NCI-H748 (cell line): ENCODE measurements at regions not wholly inside any gene's neighbourhood (a gene's known extent, or its start where the extent isn't known, plus 50 kb on each side); places are given as distances from the start of the nearest gene placed in this dataset.

ENCODE experiments used
- DNase-seq: peaks from one replicate; lab custom pipeline; 2025; ENCODE audit not compliant: unreplicated experiment; lab: John Stamatoyannopoulos, UW

DNA sequence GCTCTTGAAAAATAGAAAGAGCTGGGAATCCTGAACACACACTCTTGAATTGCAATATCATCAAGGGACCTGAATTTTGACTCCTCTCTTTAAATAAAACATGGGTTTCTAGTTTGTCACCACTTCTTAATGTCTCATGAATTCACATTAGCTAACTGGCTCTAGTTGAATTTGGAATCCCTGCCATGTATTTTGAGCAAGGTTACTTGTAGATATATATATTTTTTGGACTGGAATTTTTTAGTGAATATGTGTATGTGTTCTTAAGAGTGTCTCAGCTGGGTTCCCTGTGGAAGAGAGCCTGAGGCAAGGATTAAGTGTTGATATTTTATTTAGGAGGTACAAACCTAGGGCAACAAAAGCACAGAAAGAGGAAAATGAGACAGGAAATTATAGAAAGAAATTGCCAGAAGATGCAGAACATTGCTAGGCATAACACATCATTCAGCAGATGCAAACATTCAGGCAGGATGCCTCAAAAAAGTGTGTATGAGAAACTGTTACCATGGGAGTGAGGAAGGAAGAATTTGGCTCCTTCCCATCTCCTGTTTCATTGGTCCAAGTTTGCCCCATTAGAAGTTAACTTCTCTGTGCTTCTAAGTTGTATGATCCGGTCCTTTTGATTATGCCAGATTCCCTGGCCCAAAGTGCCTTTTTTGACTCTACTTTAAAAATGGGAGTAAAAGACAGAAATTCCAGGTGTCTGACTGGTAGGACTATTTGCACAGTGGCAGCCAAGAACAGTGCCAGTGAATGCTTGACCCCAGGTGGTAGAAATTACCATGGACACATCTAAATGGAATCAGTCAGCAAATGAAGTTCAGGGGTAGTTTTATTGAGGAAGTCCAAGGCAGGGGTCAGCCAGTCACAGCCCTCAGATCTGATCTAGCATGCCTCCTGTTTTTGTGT, 253.7 kb upstream of the TGFBR2 start:
- peak; percentile 60 for DNase-seq

DNA sequence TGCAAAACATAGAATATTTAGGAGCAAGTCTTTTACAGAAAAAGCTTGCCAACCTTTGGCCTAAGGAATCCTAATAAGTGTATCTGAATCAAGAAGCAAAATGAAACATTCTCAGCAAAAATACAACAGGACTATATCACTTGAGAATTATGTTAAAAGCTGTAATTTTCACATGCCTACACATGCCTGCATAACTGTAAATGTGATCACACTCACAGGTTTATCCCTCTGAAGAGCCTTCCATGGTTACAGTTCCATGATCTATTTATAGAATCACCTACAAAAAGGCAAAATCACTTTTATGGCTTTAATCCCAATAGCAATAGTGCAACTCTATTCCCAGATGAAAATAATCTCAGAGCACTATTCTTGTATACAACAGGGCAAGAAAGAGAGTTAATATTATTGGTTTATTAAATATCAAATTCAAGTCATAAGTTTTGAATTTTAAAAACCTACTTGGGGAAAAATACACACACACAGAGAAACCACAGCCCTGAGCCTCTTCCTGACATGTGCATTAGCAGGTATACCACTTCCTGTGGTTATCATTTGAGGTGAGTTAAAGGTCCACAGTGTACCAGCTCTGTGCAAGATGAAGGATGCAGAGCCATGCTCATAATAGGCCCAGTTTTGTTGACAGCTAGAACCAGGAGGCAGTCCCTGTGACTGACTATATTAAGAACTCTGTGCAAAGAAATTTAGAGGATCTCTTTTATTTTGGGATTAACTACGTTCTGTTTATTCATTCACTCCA, 252.5 kb upstream of the TGFBR2 start:
- no peak for DNase-seq

DNA sequence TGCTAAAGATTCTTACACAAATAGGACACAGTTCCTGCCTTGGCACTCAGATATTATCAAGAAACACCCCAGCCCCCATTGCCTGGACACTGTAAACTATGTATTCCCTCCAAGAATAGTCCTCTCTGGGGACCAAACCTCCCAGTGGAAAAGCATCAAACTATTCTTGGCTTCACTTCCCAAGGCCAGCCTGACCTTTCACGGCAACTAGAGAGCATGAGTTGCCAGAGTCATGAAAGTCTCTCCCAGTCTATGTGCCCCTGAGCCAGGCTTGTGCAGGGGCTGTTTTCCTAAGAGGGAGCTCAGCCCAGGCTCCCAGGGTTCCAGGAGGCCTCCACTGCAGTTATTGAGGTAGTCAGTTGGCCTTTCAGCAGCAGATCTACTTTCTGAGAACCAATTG, 251.9 kb upstream of the TGFBR2 start:
- no peak for DNase-seq

- peak; percentile 97 for DNase-seq
Measured at GRCh38 chr3:30354972-30355371, 251.4 kb upstream of the TGFBR2 start.

DNA sequence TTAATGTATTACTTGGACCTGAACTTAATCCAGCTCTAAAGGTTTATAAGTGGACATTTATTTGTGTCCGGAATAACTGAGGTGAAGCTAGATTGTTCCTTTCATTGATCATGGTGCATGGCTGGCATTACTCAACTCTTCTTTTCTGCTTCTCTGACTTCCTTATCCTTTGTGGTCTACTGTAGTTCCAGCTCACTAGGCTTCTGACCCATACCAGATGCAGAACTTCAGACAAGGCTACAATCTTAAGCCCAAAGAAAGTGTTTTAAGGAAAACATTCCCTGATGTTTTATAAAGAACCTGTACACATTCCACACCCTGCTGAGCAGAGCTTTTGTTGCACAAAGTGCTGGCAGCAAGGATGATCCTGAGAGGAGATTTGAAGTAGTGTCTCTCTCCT, 250.8 kb upstream of the TGFBR2 start:
- peak; percentile 29 for DNase-seq

DNA sequence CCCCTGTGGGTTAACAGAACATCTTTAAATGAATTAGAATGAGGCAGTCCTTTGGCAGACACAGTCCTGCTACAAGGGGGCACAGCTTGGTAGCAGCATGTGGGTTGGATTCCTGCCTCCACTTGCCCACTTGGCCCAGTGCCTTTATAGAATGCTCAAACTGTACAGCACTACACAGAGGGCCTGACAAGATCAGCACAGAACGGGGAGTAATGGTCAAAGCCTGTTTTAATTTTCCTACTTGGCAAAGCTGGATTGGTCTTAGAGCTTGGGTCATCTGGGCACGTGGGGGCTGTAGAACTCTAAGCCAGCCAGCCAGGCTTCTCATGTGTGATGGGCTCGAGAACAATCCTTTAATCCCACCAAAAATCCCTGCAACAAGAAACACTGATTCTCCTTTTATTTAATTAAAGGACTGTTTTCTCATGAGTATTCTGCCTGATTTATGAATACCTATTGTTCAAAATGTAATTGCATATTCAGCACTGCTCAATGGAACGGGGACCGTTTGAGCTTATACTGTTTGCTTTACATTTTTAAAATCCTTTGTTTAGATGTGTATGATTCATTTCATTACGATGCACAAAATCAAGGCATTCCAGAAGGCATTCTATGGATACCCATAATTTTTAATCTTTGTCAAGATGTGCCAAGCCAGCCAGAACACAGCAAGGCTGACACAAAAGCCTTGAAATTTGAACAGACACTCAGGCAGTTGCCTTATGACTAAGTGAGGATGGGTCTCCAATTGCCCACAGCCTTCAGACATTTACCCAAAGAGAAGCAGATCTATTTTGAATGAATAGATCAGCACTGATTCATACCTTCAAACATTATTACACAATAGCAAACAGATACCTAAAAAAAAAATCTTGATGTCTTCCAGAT, 249.3 kb upstream of the TGFBR2 start:
- DNase-seq = no peak

DNA sequence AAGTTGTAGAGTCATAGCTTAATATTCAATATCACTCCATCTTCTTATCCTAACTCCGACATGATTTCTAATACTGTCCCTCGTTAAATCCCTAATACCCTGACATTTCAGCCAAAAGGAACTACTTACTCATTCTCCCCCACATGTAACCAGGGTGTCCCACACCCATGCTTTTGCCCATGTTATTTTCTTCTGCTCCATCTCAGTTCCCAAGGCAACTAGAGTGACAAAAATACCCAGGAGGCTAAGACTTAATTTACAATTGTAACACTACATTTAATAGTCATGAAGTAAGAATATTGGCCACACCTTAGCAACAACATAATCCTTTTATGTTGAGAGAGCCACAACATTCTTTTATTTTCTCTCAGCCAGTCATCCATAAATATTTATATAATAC, 248.5 kb upstream of the TGFBR2 start:
- DNase-seq = peak; percentile 69

- no peak for DNase-seq
Measured at GRCh38 chr3:30358871-30359270, 247.5 kb upstream of the TGFBR2 start.

GRCh38 chr3:30368978-30369377, 237.4 kb upstream of the TGFBR2 start:
- DNase-seq = no peak

- peak; percentile 74 for DNase-seq
Measured at GRCh38 chr3:30370681-30371271, 235.6 kb upstream of the TGFBR2 start.

GRCh38 chr3:30372837-30373236, 233.6 kb upstream of the TGFBR2 start:
- no peak for DNase-seq

GRCh38 chr3:30384546-30385072, 221.8 kb upstream of the TGFBR2 start:
- DNase-seq = no peak

DNA sequence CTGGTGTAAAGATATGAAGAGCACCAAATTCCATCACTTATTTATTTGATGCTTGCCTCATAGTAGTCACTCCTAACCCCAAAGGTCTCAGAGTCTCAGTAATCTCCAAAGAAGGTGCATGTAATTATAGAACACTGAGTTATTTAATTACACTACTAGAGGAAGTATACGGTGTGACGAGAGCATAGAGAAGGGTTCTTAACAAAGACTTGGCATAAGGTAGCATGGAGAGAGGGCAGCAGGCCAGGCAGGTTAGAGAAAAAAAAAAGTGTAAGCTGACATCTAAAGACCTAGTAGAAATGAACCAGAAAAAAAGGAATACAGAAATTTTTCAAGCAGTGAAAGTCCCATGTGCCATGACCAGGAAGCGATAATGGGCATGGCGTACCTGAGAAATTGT, 213.3 kb upstream of the TGFBR2 start:
- DNase-seq = no peak

DNA sequence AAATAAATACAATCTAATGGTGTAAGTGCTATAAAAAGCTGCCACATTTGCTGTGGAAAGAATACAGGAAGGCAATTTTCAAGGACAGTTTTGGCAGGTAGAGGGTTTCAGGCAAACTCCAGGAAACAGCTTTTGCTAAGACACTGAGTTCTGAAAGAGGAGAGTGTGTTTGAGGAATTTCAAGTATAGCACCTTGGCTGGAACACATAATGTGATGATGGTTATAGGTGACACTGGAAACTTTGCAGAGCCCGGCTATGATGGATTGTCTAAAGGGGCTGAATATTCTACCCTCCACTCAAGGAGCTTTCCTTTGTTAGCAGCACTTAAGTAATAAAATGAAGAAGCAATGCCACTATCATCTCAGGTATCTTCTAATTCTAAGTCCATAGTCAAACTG, 209.4 kb upstream of the TGFBR2 start:
- DNase-seq = no peak

DNA sequence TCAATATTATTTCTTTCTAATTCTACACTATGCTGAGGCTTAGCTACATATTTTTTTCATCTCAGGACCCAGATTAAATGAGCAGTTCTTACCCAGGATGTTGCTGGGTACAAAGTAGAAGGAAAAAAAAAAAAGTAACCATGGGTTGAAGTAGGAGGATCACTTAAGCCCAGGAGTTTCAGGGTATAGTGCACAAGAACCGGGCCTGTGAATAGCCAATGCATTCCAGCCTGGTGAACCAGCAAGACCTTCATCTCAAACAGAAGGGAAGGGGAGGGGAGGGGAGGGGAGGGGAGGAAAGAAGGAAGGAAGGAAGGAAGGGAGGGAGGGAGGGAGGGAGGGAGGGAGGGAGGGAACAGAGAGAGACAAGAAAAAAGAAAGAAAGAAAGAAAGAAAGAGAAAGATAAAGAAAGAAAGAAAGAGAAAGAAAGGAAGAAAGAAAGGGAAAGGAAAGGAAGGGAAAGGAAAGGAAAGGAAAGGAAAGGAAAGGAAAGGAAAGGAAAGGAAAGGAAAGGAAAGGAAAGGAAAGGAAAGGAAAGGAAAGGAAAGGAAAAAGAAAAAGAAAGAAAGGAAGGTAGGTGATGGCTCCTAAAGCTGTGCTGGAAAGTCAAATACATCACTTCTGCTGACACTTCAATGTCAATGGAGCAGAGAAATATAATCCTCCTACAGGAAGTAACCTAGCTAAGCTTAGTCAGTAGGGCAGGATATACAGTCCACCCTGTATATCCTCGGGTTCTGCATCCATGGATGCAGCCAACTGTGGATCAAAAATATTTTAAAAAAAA, 206.8 kb upstream of the TGFBR2 start:
- no peak for DNase-seq

DNA sequence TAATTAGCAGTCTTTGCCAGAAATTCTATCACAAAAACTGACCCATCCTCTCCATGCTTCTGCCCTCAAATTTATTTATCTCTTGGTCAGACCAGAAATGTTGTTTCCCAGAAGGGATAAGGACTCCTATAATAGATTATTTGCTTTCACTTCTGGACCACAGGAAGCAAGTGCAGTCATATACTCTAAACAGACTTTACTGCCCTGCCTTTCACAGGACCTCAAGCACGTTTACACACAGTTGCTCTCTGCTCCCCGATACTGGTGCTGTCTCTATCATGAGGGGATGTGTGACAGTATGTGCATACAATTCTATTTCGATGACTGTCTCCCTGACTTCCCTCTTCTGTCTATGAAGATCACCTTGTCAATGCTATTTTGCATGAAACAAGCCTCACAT, 205.5 kb upstream of the TGFBR2 start:
- DNase-seq = peak; percentile 3

- no peak for DNase-seq
Measured at GRCh38 chr3:30401971-30402370, 204.4 kb upstream of the TGFBR2 start.

DNA sequence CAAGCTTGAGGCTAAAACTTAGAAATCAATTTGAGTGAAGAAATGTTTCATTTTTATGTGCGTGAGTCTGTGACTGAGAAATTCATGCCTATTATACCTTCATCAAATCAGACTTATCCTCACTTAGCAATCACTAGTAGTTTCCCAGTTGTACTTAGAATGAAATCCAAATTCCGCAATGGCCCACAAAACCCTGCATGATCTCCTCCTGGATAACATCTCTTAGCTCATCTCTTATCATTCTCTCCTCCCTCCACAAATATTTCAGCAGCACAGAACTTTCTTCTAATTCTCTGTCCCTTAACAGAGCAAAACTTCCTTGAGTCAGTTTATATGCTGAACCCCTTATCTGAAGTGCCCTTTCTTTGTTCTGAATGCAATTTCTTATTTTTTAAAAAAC, 198.8 kb upstream of the TGFBR2 start:
- DNase-seq = no peak

DNA sequence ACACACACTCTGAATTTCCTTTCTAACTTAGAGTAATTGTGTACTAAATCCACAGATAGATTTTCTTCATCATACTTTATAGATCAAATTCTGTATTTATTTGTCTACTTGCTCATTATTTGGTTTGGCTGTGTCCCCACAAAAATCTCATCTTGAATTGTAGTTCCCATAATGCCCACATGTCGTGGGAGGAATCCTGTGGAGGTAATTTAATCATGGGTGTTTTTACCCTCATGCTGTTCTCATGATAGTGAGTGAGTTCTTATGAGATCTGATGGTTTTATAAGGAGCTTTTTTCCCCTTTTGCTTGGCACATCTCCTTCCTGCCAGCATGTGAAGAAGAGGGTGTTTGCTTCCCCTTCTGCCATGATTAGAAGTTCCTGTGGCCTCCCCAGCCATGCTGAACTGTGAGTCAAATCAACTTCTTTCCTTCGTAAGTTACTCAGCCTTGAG, 198.3 kb upstream of the TGFBR2 start:
- peak; percentile 41 for DNase-seq

DNA sequence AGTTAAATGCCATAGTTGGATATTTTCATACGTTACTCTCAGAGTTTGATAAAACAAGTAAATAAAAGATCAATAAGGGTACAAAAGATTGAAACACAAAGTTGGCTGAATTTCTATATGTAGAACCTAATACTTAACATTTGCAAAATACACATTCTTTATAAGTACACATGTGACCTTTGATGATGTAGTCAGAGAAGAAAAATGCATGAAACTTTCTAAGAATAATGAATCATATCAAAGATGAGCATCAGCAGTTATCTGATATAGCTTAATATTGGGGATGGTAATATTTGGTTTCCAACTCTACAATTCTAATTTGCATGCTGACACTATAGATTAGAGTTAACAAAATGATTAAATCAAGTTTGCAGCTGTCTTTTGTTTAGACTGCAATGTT, 188.0 kb upstream of the TGFBR2 start:
- no peak for DNase-seq
